Fibroblast of pulmonary artery (primary cell): ENCODE measurements at regions not wholly inside any gene's neighbourhood (a gene's known extent, or its start where the extent isn't known, plus 50 kb on each side); places are given as distances from the start of the nearest gene placed in this dataset.

Experiments used
- DNase-seq: peaks from one replicate; pipeline ENCODE4 v3.0.0-alpha.2; 2010; ENCODE audit warnings: low read depth
- H3K4me3 ChIP-seq: replicated peaks from 2 replicates; pipeline ENCODE4 v1.5.1; 2011; ENCODE audit warnings: low read depth, mild to moderate bottlenecking, control low read depth, low read length, moderate library complexity
- TF ChIP-seq, protein P1 (sequence below): IDR thresholded peaks from 2 replicates; pipeline ENCODE4 v1.5.1; 2011; ENCODE audit warnings: mild to moderate bottlenecking, control low read depth, low read length, inconsistent platforms; ENCODE audit errors: missing control alignments

DNA sequence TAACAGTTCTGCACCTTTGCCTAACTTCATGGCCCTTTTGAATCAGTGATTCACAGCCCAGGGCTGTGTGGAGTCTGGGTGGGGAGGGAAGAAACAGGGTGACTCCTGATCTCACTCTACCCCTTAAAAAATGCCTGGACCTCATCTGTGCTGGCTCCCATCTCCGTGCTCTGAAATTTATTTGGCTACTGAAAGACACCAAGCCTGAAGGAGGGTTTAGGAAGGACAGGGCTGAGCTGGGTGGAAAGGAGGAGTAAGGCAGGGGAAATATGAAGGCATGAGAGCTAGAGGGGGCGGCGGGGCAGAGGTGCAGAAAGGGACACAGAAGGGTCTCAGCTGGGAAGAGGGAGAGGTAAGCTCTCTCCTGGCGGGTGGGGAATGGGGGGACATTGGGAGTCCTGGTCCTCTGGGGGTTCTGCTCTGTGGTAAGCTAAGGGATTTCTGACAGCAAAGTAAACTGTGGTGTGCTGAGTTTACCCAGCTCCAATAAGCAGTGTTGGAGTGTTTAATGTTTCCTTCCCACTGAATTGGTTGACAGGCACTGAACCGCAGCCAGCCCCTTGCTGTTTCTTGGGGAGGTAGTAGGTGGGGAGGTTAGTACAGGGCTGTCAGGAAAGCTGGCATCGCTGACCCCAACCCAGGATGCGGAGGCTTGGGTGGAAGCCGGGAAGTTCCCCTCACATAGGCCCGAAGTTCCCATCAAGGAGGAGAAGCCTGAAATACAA lies 71.1 kb downstream of the RPUSD4 start:
- TF ChIP-seq, protein P1, sequence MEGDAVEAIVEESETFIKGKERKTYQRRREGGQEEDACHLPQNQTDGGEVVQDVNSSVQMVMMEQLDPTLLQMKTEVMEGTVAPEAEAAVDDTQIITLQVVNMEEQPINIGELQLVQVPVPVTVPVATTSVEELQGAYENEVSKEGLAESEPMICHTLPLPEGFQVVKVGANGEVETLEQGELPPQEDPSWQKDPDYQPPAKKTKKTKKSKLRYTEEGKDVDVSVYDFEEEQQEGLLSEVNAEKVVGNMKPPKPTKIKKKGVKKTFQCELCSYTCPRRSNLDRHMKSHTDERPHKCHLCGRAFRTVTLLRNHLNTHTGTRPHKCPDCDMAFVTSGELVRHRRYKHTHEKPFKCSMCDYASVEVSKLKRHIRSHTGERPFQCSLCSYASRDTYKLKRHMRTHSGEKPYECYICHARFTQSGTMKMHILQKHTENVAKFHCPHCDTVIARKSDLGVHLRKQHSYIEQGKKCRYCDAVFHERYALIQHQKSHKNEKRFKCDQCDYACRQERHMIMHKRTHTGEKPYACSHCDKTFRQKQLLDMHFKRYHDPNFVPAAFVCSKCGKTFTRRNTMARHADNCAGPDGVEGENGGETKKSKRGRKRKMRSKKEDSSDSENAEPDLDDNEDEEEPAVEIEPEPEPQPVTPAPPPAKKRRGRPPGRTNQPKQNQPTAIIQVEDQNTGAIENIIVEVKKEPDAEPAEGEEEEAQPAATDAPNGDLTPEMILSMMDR = no peak
- no peak overlapping the region for H3K4me3 ChIP-seq
- DNase-seq = no peak

DNA sequence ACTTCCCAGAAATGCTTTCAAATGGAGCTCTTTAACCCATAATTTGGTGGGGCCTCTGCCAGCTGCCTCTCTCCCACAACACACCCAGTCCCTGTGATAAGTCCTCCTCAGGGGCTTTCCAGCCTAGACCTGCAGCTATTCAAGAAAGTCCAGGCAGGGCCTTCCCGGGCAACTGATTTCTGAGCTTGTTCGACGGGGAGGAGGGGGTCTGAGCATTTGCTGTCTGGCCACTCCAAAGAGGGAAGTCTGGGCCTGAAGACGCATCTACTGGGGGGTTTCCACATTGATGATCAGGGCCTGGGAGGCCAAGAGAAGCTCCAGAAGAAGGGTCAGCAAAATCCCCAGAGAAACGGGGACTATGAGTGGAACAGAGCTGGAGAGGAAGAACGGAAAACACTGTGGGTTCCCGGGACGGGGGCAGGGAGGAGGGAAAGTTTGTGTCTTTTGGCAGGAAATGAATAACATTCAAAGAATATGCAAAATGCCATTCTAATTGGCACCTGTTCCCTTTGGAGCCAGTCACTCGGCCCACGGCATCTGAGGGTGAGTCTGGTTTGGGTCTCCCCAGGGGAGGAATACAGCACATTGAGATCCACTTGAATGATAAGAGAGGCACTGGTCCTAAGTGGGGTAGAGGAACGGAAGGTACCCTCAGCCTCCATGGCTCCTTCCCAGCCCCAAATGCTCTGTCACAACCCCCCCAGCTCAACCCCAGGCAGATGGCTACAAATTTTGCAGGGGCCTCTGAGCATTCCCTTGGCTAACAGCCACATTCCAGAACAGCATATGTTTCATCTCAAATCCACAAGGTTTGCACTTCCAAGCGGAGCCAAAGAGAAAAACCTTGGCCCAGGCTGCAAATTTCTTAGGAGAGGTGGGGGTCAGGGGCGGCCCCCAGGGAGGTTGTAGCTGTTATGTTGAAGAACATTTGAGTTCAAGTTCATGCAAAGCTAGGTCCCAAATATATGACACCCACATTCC lies 72.0 kb downstream of the RPUSD4 start:
- TF ChIP-seq, protein P1 = no peak
- DNase-seq = peak; percentile 82
- no peak overlapping the region for H3K4me3 ChIP-seq

DNA sequence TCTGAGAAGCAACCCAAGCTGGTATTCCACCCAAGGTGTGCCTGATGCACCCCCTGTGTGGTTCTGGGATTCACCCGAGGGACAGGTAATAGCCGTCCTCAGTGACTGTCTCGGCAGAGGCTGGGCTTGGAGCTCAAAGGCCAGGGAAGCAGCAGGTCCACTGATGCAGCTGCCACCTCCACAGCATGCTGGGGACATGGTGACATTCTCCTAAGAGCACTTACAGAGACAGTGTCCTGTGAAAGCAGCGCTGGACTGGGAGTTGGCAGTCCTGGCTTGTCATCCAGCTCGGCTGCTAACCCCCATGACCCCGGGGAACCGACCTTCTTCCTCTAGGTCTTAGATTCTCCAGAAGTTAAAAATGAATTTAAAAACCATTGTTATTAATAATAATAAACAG lies 72.8 kb downstream of the RPUSD4 start:
- no peak overlapping the region for H3K4me3 ChIP-seq
- DNase-seq = no peak
- TF ChIP-seq, protein P1 = no peak

DNA sequence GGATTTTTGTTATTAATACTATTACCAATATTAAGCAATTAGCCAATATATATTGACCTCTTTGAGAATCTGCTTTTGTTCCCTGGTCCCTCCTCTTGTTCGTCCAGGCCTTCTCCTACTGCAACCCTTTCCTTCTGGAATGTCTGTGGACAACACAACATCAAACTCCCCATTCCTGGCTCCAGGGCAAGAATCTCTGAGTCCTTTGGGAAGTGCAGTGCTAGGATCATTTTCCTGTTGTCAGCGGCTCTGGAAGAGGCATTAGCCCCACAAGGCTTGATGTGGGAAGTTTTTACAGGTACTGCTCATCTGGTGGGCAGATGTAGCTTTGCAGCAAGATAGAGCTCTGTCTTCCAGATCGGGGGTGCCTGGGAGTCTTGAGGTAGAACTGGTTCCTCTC lies 74.3 kb downstream of the RPUSD4 start:
- TF ChIP-seq, protein P1 = no peak
- DNase-seq = peak; percentile 32
- H3K4me3 ChIP-seq = no peak overlapping the region

DNA sequence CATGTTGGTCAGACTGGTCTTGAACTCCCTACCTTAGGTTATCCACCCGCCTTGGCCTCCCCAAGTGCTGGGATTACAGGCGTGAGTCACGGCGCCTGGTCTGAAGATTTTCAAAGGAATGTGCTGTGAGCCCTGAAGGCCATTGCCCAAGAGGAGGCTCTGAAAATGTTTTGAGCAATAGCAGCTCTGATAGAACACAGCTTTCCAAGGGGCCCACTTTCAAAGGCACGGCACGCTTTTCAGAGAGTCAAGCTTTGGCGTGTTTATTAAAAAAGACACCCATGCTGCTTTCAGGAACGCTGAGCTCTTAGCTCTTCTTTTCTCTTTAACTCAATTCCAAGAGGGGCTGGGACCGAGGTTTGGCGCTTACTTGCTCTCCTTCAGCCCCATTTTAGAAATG lies 73.8 kb upstream of the CDON start:
- peak; percentile 93 for DNase-seq
- TF ChIP-seq, protein P1 = no peak

DNA sequence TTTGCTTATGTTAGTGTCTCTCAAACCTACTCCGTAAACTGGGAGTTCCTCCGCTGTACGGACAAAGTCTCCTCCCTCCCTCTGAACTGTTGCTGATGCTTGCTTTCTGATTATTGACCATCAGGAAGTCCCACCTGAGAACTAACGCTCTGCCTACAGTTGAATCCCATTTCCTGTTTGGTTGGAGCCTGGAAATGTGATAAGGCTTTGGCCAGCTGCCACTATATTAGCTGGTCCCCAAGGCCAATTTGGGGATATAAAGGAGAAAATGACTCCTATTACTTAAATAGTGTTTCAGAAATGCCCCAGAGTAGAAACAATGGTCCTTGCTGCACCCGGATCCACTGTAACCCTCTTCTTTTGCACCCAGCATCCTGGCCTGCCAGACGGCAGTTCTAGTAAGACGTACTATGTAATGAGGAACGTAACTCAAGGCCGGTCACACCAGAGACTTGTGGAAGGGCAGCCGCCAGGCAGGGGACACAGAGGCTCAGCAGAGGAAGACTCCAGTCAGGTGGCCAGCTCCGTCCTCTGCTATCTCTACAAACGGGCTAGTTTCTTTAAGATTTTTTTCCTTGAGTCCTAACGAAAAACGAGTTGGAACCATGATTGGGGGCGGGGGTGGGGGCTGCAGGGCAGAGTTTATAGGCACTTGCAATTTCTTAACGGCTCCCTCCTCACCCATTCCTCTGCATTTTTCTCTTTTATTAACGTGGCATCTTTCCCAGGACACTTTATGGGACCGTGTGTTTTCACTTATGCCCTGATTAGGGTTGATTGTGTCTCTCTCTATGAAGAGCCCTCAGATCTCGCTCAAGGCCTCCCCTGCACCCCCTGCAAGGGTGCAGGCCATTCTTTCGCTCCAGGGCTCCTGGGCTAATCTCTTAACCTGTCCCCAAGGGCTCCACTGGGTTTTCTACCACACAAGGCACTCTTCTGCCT lies 72.8 kb upstream of the CDON start:
- H3K4me3 ChIP-seq = no peak overlapping the region
- no peak for DNase-seq

More for the DNA sequence above, 73.8 kb upstream of the CDON start:
- no peak overlapping the region for H3K4me3 ChIP-seq

More for the DNA sequence above, 72.8 kb upstream of the CDON start:
- TF ChIP-seq, protein P1 = no peak
